ENCODE measurements at regions not wholly inside any gene's neighbourhood (a gene's known extent, or its start where the extent isn't known, plus 50 kb on each side); places are given as distances from the start of the nearest gene placed in this dataset.
"Not testable (repeated sequence)": the region's sequence is repeated elsewhere in the genome, so short reads cannot be mapped to it uniquely, and the experiment has no call there.

- no peak for DNase-seq (ENCODE audit: low read depth)
Measured at GRCh38 chr9:36521148-36521547, 51.5 kb upstream of the MELK start.

GRCh38 chr9:36517131-36517530 lies 55.6 kb upstream of the MELK start:
- DNase-seq (ENCODE audit: low read depth), result no peak

GRCh38 chr9:36504156-36504555 lies 68.5 kb upstream of the MELK start:
- no peak for DNase-seq (ENCODE audit: low read depth)

- no peak for DNase-seq (ENCODE audit: low read depth)
Measured at GRCh38 chr9:36503172-36504088, 69.3 kb upstream of the MELK start.

- DNase-seq (ENCODE audit: low read depth), result no peak
Measured at GRCh38 chr9:36501727-36502126, 71.0 kb upstream of the MELK start.

- DNase-seq (ENCODE audit: low read depth), result not testable (repeated sequence)
Measured at GRCh38 chr9:36500931-36501330, 71.8 kb upstream of the MELK start.

- DNase-seq (ENCODE audit: low read depth), result no peak
Measured at GRCh38 chr9:36499174-36499890, 73.4 kb upstream of the MELK start.

- DNase-seq (ENCODE audit: low read depth), result not testable (repeated sequence)
Measured at GRCh38 chr9:36493564-36493963, 79.1 kb upstream of the MELK start.

GRCh38 chr9:36492865-36493264 lies 79.8 kb upstream of the MELK start:
- no peak for DNase-seq (ENCODE audit: low read depth)

GRCh38 chr9:36489453-36489852 lies 83.2 kb upstream of the MELK start:
- DNase-seq (ENCODE audit: low read depth), result no peak

GRCh38 chr9:36488389-36488756 lies 84.3 kb upstream of the MELK start:
- no peak for DNase-seq (ENCODE audit: low read depth)

- peak; percentile 60 for DNase-seq (ENCODE audit: low read depth)
Measured at GRCh38 chr9:36487482-36488388, 85.0 kb upstream of the MELK start.

GRCh38 chr9:36486933-36487481 lies 85.7 kb upstream of the MELK start:
- no peak for DNase-seq (ENCODE audit: low read depth)

- DNase-seq (ENCODE audit: low read depth), result no peak
Measured at GRCh38 chr9:36486329-36486932, 86.3 kb upstream of the MELK start.

- no peak for DNase-seq (ENCODE audit: low read depth)
Measured at GRCh38 chr9:36485647-36486328, 85.7 kb upstream of the RNF38 start.

GRCh38 chr9:36484124-36484523 lies 84.1 kb upstream of the RNF38 start:
- no peak for DNase-seq (ENCODE audit: low read depth)

- no peak for DNase-seq (ENCODE audit: low read depth)
Measured at GRCh38 chr9:36479101-36479500, 79.0 kb upstream of the RNF38 start.

GRCh38 chr9:36471359-36471758 lies 71.3 kb upstream of the RNF38 start:
- DNase-seq (ENCODE audit: low read depth), result no peak

GRCh38 chr9:36470643-36471290 lies 70.7 kb upstream of the RNF38 start:
- no peak for DNase-seq (ENCODE audit: low read depth)

- no peak for DNase-seq (ENCODE audit: low read depth)
Measured at GRCh38 chr9:36463467-36463866, 63.4 kb upstream of the RNF38 start.

Data from GM04503 (cell line).